ENCODE measurements at regions not wholly inside any gene's neighbourhood (a gene's known extent, or its start where the extent isn't known, plus 50 kb on each side); places are given as distances from the start of the nearest gene placed in this dataset.

GRCh38 chr11:122181372-122181771, 65.4 kb upstream of the BLID start:
- no peak overlapping the region for H3K4me3 ChIP-seq
- WGBS, 5 donors: 67 to 89% (median 76%) methylated on average over 1 of the region's 1 CpG
- no peak for DNase-seq

GRCh38 chr11:122179961-122180834, 64.2 kb upstream of the BLID start:
- Histone ChIP-seq H3K36me3 (no peaks in the 10 kb centered on the region), H3K27ac (no peak overlapping the region), H3K9me3 (peaks cover 0 to 2% (median 0%) of the 10 kb centered on the region in 8 donors), H3K4me1 (no peaks in the 10 kb centered on the region), H3K4me3 (no peak overlapping the region), H3K27me3 (replicated peaks in 1 of 7) (no peaks in the 10 kb centered on the region)
- TF ChIP-seq POLR2A (IDR thresholded peaks at IDR 0.05) (no peak), POLR2AphosphoS5 (IDR thresholded peaks at IDR 0.05) (no peak), CTCF (IDR thresholded peaks at IDR 0.05 in 8 of 11, conservative IDR thresholded peaks at IDR 0.05 in 3 of 11) (no peak)
- DNase-seq: no peak
- 59 to 73% (median 66%) methylated on average over 8 of the region's 8 CpGs for WGBS, 5 donors
- intact Hi-C loops (cut with DNase I; ENCODE audit: low total_unique reads): no loop called here

More at GRCh38 chr11:122181372-122181771, 65.4 kb upstream of the BLID start:
- Histone ChIP-seq H3K9me3 (peaks cover 0 to 7% (median 0%) of the 10 kb centered on the region in 8 donors), H3K36me3 (no peaks in the 10 kb centered on the region), H3K4me1 (no peaks in the 10 kb centered on the region), H3K27ac (no peak overlapping the region), H3K27me3 (replicated peaks in 1 of 7) (no peaks in the 10 kb centered on the region)
- TF ChIP-seq POLR2A (IDR thresholded peaks at IDR 0.05) (no peak), POLR2AphosphoS5 (IDR thresholded peaks at IDR 0.05) (no peak), CTCF (IDR thresholded peaks at IDR 0.05 in 8 of 11, conservative IDR thresholded peaks at IDR 0.05 in 3 of 11) (no peak)
- intact Hi-C loops (cut with DNase I; ENCODE audit: low total_unique reads): no loop called here

- Histone ChIP-seq H3K4me3 (no peak overlapping the region), H3K4me1 (no peaks in the 10 kb centered on the region), H3K9me3 (no peaks in the 10 kb centered on the region), H3K27me3 (replicated peaks in 1 of 7) (no peaks in the 10 kb centered on the region), H3K27ac (no peak overlapping the region), H3K36me3 (no peaks in the 10 kb centered on the region)
- intact Hi-C loops (cut with DNase I; ENCODE audit: low total_unique reads): no loop called here
- WGBS, 5 donors: 56 to 68% (median 64%) methylated on average over 5 of the region's 5 CpGs
- no peak for DNase-seq
- no peak for TF ChIP-seq POLR2AphosphoS5 (IDR thresholded peaks at IDR 0.05)
- no peak for TF ChIP-seq POLR2A (IDR thresholded peaks at IDR 0.05)
- TF ChIP-seq CTCF (IDR thresholded peaks at IDR 0.05 in 8 of 11, conservative IDR thresholded peaks at IDR 0.05 in 3 of 11): no peak
Measured at GRCh38 chr11:122178795-122179194, 62.8 kb upstream of the BLID start.

- Histone ChIP-seq H3K27ac (no peak overlapping the region), H3K27me3 (replicated peaks in 1 of 7) (no peaks in the 10 kb centered on the region), H3K4me3 (no peak overlapping the region), H3K9me3 (no peaks in the 10 kb centered on the region), H3K36me3 (no peaks in the 10 kb centered on the region), H3K4me1 (no peaks in the 10 kb centered on the region)
- TF ChIP-seq POLR2AphosphoS5 (IDR thresholded peaks at IDR 0.05) (no peak), POLR2A (IDR thresholded peaks at IDR 0.05) (no peak), CTCF (IDR thresholded peaks at IDR 0.05 in 8 of 11, conservative IDR thresholded peaks at IDR 0.05 in 3 of 11) (no peak)
- 68 to 78% (median 77%) methylated on average over 1 of the region's 1 CpG for WGBS, 5 donors
- intact Hi-C loops (cut with DNase I; ENCODE audit: low total_unique reads): no loop called here
- DNase-seq: no peak
Measured at GRCh38 chr11:122177238-122177637, 61.2 kb upstream of the BLID start.
